ENCODE measurements at regions not wholly inside any gene's neighbourhood (a gene's known extent, or its start where the extent isn't known, plus 50 kb on each side); places are given as distances from the start of the nearest gene placed in this dataset.

DNA sequence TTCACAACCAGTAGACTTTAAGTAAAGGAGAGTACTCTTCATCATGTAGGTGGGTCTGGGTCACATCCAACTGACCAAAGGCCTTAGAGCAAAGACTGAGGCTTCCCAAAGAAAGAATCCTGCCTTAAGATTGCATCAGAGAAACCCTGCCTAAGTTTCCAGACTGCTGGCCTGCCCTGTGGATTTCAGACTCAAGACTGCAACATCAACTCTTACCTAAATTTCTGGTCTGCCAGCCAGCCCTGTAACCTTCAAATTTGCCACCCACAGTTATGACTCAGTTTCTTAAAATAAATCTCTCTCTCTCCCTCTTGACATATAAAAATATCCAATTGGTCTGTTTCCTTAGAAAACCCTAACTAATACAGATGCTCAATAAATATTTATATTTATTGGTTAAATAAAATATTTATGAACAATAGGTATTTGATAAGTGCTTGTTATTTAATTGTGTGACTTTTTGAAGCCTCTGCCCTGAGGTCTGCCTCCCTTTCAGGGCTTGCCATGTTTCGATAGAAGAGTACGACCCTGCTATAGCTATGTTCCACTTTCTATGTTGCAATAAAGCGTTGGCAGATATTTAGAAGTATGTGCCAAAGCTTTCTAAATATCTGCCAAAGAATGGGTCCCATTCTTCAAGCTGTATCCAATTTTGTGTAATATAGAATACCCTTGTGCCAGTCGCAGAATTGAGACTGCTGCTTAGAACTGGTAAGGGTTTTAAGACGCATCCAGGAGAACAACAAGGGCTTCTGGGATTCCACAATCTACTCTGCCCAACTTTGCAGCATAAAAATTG lies 65.7 kb downstream of the TMEM30B start:
- no peaks in the 10 kb centered on the region for H3K36me3 ChIP-seq
- no peak overlapping the region for H3K4me3 ChIP-seq
- TF ChIP-seq, protein P1, sequence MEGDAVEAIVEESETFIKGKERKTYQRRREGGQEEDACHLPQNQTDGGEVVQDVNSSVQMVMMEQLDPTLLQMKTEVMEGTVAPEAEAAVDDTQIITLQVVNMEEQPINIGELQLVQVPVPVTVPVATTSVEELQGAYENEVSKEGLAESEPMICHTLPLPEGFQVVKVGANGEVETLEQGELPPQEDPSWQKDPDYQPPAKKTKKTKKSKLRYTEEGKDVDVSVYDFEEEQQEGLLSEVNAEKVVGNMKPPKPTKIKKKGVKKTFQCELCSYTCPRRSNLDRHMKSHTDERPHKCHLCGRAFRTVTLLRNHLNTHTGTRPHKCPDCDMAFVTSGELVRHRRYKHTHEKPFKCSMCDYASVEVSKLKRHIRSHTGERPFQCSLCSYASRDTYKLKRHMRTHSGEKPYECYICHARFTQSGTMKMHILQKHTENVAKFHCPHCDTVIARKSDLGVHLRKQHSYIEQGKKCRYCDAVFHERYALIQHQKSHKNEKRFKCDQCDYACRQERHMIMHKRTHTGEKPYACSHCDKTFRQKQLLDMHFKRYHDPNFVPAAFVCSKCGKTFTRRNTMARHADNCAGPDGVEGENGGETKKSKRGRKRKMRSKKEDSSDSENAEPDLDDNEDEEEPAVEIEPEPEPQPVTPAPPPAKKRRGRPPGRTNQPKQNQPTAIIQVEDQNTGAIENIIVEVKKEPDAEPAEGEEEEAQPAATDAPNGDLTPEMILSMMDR (IDR thresholded peaks at IDR 0.05; ENCODE audit: low read depth, low read length) = no peak
- H3K4me1 ChIP-seq (ENCODE audit: low read depth) = no peaks in the 10 kb centered on the region
- H3K27me3 ChIP-seq = no peaks in the 10 kb centered on the region
- H3K27ac ChIP-seq = no peak overlapping the region
- no peaks in the 10 kb centered on the region for H3K9me3 ChIP-seq (ENCODE audit: low read depth)
- DNase-seq (ENCODE audit: low read depth in 1 of 2, low spot score in 1 of 2) = peak in 1 of 2 donors; percentile 15

DNA sequence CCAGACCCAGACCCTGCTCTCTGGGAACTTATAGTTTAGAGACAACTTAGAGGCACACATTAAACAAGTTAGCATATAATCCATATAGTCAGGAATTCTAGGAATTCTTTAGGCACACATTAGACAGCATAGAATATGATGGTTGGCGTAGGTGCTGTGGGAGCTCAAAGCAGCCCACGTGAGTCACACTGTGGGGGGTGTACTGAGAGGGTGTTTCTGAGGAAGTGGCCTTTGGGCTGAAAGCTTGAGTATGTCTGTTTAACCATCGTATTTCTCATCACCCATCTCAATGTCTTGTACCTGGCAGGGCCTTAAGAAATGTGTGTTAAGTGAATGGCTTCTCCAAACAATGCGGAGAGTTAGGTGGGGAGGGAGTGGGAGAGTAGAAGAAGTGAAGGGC lies 67.2 kb downstream of the TMEM30B start:
- Histone ChIP-seq H3K27me3 (no peaks in the 10 kb centered on the region), H3K4me1 (ENCODE audit: low read depth) (no peaks in the 10 kb centered on the region), H3K4me3 (no peak overlapping the region), H3K9me3 (ENCODE audit: low read depth) (no peaks in the 10 kb centered on the region), H3K36me3 (no peaks in the 10 kb centered on the region), H3K27ac (no peak overlapping the region)
- TF ChIP-seq, protein P1 (IDR thresholded peaks at IDR 0.05; ENCODE audit: low read depth, low read length) = no peak
- DNase-seq (ENCODE audit: low read depth in 1 of 2, low spot score in 1 of 2) = no peak

DNA sequence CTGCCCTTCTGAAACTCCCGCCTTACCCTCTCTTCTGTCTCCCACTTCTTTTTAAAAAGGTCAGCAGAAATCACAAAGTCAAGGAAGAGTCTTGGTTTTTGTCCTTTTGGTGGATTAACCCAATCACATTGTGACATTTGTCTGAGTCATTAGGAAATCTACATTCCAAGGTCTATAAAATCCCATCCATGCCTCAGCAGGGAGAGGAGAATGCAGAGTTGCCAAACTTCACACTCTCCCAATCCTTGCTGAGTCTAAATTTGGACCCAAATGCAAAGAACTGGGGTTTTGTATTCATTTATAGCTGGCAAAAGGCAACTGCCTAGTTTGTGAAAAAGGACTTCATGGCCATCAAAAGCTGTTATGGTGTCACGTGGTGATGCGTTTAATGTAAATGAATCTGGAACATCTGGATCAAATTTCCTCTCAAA lies 67.9 kb downstream of the TMEM30B start:
- Histone ChIP-seq H3K4me3 (no peak overlapping the region), H3K36me3 (no peaks in the 10 kb centered on the region), H3K27me3 (no peaks in the 10 kb centered on the region), H3K4me1 (ENCODE audit: low read depth) (no peaks in the 10 kb centered on the region), H3K9me3 (ENCODE audit: low read depth) (no peaks in the 10 kb centered on the region), H3K27ac (no peak overlapping the region)
- TF ChIP-seq, protein P1 (IDR thresholded peaks at IDR 0.05; ENCODE audit: low read depth, low read length) = no peak
- peak in 1 of 2 donors; percentile 42 for DNase-seq (ENCODE audit: low read depth in 1 of 2, low spot score in 1 of 2)

DNA sequence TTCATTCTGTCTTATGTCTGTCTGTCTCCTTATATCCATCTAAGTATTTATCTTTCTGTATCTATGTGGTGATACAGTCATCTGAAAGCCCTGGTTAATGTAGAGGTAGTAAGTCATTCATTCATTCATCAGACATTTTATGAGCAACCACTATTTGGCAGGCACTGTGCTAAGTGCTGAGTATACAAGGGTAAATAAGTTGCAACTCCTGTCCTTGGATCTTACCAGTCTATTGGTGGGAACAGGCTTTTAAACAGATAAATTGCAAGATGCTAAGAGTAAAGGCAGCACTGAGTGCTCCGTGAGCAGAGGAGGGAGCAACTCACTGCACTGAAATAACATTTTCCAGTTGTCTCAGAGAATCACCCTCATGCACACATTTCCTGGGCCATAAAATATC lies 68.6 kb downstream of the TMEM30B start:
- no peak overlapping the region for H3K27ac ChIP-seq

DNA sequence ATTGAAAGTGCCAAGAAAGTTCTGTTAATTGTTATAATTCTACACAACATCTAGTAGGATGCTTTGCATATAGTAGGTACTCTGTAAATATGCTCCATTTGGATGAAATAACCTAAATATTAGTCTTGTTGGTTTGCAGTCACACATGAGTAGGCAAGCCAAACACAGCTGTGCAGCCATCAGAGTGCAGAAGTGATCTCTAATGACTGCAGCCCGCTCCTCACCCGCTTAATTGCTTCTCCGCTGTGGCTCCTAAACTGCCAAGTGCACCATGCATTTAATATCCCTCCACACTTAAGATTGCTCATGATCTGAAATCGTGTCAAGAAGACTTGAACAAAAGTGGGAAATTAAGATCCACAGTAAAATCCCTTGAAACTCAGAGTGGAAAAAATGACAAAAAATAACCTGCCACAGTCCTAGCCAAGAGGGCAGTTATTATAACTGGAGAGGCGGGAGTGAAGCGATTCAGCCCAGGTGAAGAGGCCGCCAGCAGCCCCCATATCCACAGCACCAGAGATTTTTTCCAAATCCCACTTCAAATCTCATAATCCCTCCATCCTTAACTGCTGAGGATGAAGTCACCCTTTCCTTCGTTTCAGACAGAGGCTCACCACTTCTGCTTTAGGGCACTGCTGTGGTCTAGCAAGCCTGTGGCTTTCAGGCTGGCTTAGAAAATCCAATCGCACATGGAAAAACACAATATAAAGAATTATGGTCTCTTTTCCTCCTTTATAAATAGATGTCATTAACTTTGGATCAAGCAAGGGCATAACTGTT lies 69.5 kb downstream of the TMEM30B start:
- TF ChIP-seq, protein P1 (IDR thresholded peaks at IDR 0.05; ENCODE audit: low read depth, low read length) = no peak
- Histone ChIP-seq H3K27ac (no peak overlapping the region), H3K4me1 (ENCODE audit: low read depth) (no peaks in the 10 kb centered on the region), H3K27me3 (no peaks in the 10 kb centered on the region), H3K36me3 (no peaks in the 10 kb centered on the region), H3K4me3 (no peak overlapping the region), H3K9me3 (ENCODE audit: low read depth) (no peaks in the 10 kb centered on the region)
- no peak for DNase-seq (ENCODE audit: low read depth in 1 of 2, low spot score in 1 of 2)

More for the DNA sequence above, 68.6 kb downstream of the TMEM30B start:
- H3K27me3 ChIP-seq = no peaks in the 10 kb centered on the region
- no peaks in the 10 kb centered on the region for H3K4me1 ChIP-seq (ENCODE audit: low read depth)
- TF ChIP-seq, protein P1 (IDR thresholded peaks at IDR 0.05; ENCODE audit: low read depth, low read length) = no peak
- no peak for DNase-seq (ENCODE audit: low read depth in 1 of 2, low spot score in 1 of 2)
- no peak overlapping the region for H3K4me3 ChIP-seq
- no peaks in the 10 kb centered on the region for H3K9me3 ChIP-seq (ENCODE audit: low read depth)
- no peaks in the 10 kb centered on the region for H3K36me3 ChIP-seq

Data from cardiac muscle cell (in vitro differentiated cells and primary cell).